ENCODE measurements at regions not wholly inside any gene's neighbourhood (a gene's known extent, or its start where the extent isn't known, plus 50 kb on each side); places are given as distances from the start of the nearest gene placed in this dataset.
"Not testable (repeated sequence)": the region's sequence is repeated elsewhere in the genome, so short reads cannot be mapped to it uniquely, and the experiment has no call there.

- TF ChIP-seq CTCF (conservative IDR thresholded peaks at IDR 0.05; ENCODE audit: low read length): peak; percentile 65
- not testable (repeated sequence) for TF ChIP-seq EZH2phosphoT487 (IDR thresholded peaks at IDR 0.05; ENCODE audit: borderline replicate concordance, low read depth, low read length)
Measured at GRCh38 chr1:54468288-54469084, 62.3 kb upstream of the SSBP3 start.

Data from OCI-LY7 (cell line).